HCT116 (cell line): ENCODE measurements at regions not wholly inside any gene's neighbourhood (a gene's known extent, or its start where the extent isn't known, plus 50 kb on each side); places are given as distances from the start of the nearest gene placed in this dataset.
"Not testable (repeated sequence)": the region's sequence is repeated elsewhere in the genome, so short reads cannot be mapped to it uniquely, and the experiment has no call there.

ENCODE experiments used
- EZH2phosphoT487 ChIP-seq: fragments of 200-600 bp; IDR thresholded peaks from 2 replicates; pipeline ENCODE4 v1.6.1; 2018; ENCODE audit warnings: antibody characterized with exemption, borderline replicate concordance
- POLR2A ChIP-seq: IDR thresholded peaks from 2 replicates; pipeline ENCODE4 v1.7.0; 2011; ENCODE audit warnings: borderline replicate concordance; ENCODE audit not compliant: insufficient read depth, insufficient read length; ENCODE audit errors: extremely low read depth
- REST ChIP-seq: IDR thresholded peaks from 2 replicates; pipeline ENCODE4 v1.6.1; 2012; ENCODE audit warnings: low read depth
- TF ChIP-seq, protein P1 (sequence below), 3 experiments: fragments of 200-600 bp in 1 of 3; sonication (generic) in 1 of 3; IDR thresholded peaks in 2 of 3; conservative IDR thresholded peaks in 1 of 3; 2 replicates each; pipeline ENCODE4 v1.5.1; 2012 to 2017; ENCODE audit warnings: low read depth in 2 of 3, low read length in 2 of 3, antibody characterized with exemption in 1 of 3, borderline replicate concordance in 1 of 3, control low read depth in 1 of 3, mild to moderate bottlenecking in 1 of 3, mixed read lengths in 1 of 3, mixed run types in 1 of 3, moderate library complexity in 1 of 3; ENCODE audit not compliant: insufficient read depth in 1 of 3

- TF ChIP-seq, protein P1, sequence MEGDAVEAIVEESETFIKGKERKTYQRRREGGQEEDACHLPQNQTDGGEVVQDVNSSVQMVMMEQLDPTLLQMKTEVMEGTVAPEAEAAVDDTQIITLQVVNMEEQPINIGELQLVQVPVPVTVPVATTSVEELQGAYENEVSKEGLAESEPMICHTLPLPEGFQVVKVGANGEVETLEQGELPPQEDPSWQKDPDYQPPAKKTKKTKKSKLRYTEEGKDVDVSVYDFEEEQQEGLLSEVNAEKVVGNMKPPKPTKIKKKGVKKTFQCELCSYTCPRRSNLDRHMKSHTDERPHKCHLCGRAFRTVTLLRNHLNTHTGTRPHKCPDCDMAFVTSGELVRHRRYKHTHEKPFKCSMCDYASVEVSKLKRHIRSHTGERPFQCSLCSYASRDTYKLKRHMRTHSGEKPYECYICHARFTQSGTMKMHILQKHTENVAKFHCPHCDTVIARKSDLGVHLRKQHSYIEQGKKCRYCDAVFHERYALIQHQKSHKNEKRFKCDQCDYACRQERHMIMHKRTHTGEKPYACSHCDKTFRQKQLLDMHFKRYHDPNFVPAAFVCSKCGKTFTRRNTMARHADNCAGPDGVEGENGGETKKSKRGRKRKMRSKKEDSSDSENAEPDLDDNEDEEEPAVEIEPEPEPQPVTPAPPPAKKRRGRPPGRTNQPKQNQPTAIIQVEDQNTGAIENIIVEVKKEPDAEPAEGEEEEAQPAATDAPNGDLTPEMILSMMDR (IDR thresholded peaks at IDR 0.05 in 2 of 3, conservative IDR thresholded peaks at IDR 0.05 in 1 of 3; ENCODE audit: borderline replicate concordance in 1 of 3, insufficient read depth in 1 of 3, low read depth in 2 of 3, low read length in 2 of 3) = not testable (repeated sequence)
- TF ChIP-seq EZH2phosphoT487, REST, POLR2A: not testable (repeated sequence)
These were observed 674.4 kb downstream of the TLE1 start for GRCh38 chr9:81014945-81015344.
